OCI-LY3 (cell line): ENCODE measurements at regions not wholly inside any gene's neighbourhood (a gene's known extent, or its start where the extent isn't known, plus 50 kb on each side); places are given as distances from the start of the nearest gene placed in this dataset.

ENCODE experiments used
- H2AFZ ChIP-seq: fragments of 200-600, 300-600 bp; shearing (Covaris generic); 2 replicates; pipeline ENCODE4 v1.6.0; 2014; ENCODE audit warnings: antibody characterized with exemption, low read depth, low read length
- H3K27ac ChIP-seq: fragments of 200-600, 300-600 bp; sonication (generic); 2 replicates; pipeline ENCODE4 v1.5.1; 2014; ENCODE audit warnings: mild to moderate bottlenecking, low read length, moderate library complexity, mixed read lengths
- H3K27me3 ChIP-seq: fragments of 200-600, 300-600 bp; sonication (generic); 2 replicates; pipeline ENCODE4 v1.6.1; 2014; ENCODE audit warnings: low read depth, low read length, mixed read lengths
- H3K36me3 ChIP-seq: fragments of 200-600, 300-600 bp; sonication (generic); replicated peaks from 2 replicates; pipeline ENCODE3; 2014; ENCODE audit warnings: low read depth, low read length, mixed read lengths
- H3K4me1 ChIP-seq: fragments of 300-600, 200-600 bp; sonication (generic); 2 replicates; pipeline ENCODE4 v1.6.1; 2014; ENCODE audit warnings: low read length, mixed read lengths
- H3K4me2 ChIP-seq: fragments of 200-600, 300-600 bp; sonication (generic); 2 replicates; pipeline ENCODE4 v1.6.1; 2014; ENCODE audit warnings: low read length, mixed read lengths
- H3K4me3 ChIP-seq: fragments of 300-600, 200-600 bp; sonication (generic); 2 replicates; pipeline ENCODE4 v1.5.1; 2014; ENCODE audit warnings: antibody characterized with exemption, mild to moderate bottlenecking, low read length, moderate library complexity
- H3K79me2 ChIP-seq: fragments of 300-600, 200-600 bp; shearing (Covaris generic); 2 replicates; pipeline ENCODE4 v1.6.1; 2014; ENCODE audit warnings: mild to moderate bottlenecking, low read length, mixed read lengths
- H3K9ac ChIP-seq: fragments of 300-600, 200-600 bp; shearing (Covaris generic); 2 replicates; pipeline ENCODE4 v1.6.0; 2014; ENCODE audit warnings: mild to moderate bottlenecking, low read length, moderate library complexity
- H3K9me3 ChIP-seq: fragments of 200-600, 300-600 bp; shearing (Covaris generic); 2 replicates; pipeline ENCODE4 v1.6.1; 2014; ENCODE audit warnings: low read length, mixed read lengths; ENCODE audit not compliant: insufficient read depth
- H4K20me1 ChIP-seq: fragments of 200-600, 300-600 bp; sonication (generic); 2 replicates; pipeline ENCODE4 v1.6.1; 2016; ENCODE audit warnings: low read length, mixed read lengths; ENCODE audit not compliant: insufficient read depth
- EZH2phosphoT487 ChIP-seq: fragments of 200-600 bp; shearing (Covaris generic); IDR thresholded peaks from 2 replicates; pipeline ENCODE4 v1.6.1; 2018; ENCODE audit warnings: antibody characterized with exemption, mixed run types, low read depth
- TF ChIP-seq, protein P1 (sequence below): fragments of 200-600, 300-600 bp; sonication (generic); IDR thresholded peaks from 2 replicates; pipeline ENCODE4 v1.5.1; 2014; ENCODE audit warnings: antibody characterized with exemption, low read length, low read depth

DNA sequence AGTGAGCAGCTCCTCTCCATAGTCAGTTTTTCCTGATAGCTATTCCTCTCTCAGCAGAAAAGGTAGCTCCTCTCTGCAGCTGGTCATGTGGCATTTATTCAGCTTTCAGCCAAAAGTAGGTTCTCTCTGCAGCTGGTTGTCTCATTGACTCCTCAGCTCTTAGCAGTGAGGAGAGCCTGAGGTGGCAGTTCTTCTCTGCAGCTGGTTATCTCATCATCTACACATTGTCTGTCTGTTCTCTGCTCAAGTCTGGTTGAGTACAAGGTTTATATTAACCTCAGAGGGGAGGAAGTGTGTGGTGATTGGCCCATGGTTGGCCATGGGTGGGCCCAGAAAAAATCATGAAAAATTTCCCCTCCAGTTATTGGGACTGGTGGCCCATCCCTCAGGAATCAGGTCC lies 338.3 kb downstream of the KDM5D start:
- H3K79me2 ChIP-seq: no peaks in the 10 kb centered on the region
- no peak overlapping the region for H3K27ac ChIP-seq
- no peak overlapping the region for H3K9ac ChIP-seq
- no peaks in the 10 kb centered on the region for H3K4me1 ChIP-seq
- H2AFZ ChIP-seq: no peak overlapping the region
- TF ChIP-seq, protein P1, sequence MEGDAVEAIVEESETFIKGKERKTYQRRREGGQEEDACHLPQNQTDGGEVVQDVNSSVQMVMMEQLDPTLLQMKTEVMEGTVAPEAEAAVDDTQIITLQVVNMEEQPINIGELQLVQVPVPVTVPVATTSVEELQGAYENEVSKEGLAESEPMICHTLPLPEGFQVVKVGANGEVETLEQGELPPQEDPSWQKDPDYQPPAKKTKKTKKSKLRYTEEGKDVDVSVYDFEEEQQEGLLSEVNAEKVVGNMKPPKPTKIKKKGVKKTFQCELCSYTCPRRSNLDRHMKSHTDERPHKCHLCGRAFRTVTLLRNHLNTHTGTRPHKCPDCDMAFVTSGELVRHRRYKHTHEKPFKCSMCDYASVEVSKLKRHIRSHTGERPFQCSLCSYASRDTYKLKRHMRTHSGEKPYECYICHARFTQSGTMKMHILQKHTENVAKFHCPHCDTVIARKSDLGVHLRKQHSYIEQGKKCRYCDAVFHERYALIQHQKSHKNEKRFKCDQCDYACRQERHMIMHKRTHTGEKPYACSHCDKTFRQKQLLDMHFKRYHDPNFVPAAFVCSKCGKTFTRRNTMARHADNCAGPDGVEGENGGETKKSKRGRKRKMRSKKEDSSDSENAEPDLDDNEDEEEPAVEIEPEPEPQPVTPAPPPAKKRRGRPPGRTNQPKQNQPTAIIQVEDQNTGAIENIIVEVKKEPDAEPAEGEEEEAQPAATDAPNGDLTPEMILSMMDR: no peak
- no peak for TF ChIP-seq EZH2phosphoT487
- H3K9me3 ChIP-seq: no peaks in the 10 kb centered on the region
- no peaks in the 10 kb centered on the region for H3K27me3 ChIP-seq
- H3K4me2 ChIP-seq: no peak overlapping the region
- no peaks in the 10 kb centered on the region for H3K36me3 ChIP-seq
- no peak overlapping the region for H3K4me3 ChIP-seq
- no peaks in the 10 kb centered on the region for H4K20me1 ChIP-seq

DNA sequence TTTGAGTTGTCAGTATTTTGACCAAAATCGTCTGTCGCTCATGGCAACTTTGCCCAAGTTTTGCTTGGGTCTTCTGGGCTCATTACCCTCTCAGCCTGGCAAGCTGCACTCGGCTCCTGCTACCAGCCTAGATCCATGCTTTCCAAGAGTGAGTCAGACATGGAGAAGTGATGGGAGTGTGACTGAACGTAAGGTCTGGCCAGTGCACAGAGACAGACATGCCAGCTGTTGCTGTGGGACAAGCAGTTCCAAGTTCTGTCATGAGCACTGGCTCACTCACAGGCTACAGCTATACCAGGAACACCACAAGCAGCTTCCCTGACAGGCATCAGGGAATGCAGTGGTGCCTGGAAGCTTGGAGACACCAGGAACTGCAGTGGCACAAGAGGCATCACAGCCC lies 338.9 kb downstream of the KDM5D start:
- no peak for TF ChIP-seq EZH2phosphoT487
- TF ChIP-seq, protein P1: no peak
- H3K4me3 ChIP-seq: no peak overlapping the region
- no peaks in the 10 kb centered on the region for H3K36me3 ChIP-seq
- H3K4me1 ChIP-seq: no peaks in the 10 kb centered on the region
- H3K4me2 ChIP-seq: no peak overlapping the region
- H3K9me3 ChIP-seq: no peaks in the 10 kb centered on the region
- H3K27me3 ChIP-seq: no peaks in the 10 kb centered on the region
- no peak overlapping the region for H3K9ac ChIP-seq
- H4K20me1 ChIP-seq: no peaks in the 10 kb centered on the region
- no peak overlapping the region for H3K27ac ChIP-seq
- H3K79me2 ChIP-seq: no peaks in the 10 kb centered on the region
- H2AFZ ChIP-seq: no peak overlapping the region

DNA sequence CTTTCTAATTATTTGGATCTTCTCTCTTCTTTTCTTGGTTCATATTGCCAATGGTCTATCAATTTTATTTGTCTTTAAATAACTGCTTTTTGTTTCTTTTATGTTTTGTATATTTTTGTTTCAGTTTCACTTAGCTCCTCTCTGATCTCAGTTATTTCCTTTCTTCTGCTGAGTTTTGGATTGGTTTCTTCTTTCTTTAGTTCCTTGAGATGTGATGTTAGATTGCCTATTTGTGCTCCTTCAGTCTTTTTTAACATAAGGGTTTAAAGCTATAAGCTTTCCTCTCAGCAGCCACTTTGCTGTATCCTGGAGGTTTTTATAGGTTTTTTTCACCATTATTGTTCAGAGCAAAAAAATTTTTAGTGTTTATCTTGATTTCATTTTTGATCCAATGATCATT lies 351.6 kb downstream of the KDM5D start:
- Histone ChIP-seq H2AFZ (no peak overlapping the region), H3K27ac (no peak overlapping the region), H4K20me1 (no peaks in the 10 kb centered on the region), H3K4me2 (no peak overlapping the region), H3K27me3 (no peaks in the 10 kb centered on the region), H3K9ac (no peak overlapping the region), H3K9me3 (no peaks in the 10 kb centered on the region), H3K4me3 (no peak overlapping the region), H3K79me2 (no peaks in the 10 kb centered on the region), H3K36me3 (no peaks in the 10 kb centered on the region), H3K4me1 (no peaks in the 10 kb centered on the region)
- TF ChIP-seq, protein P1: no peak
- TF ChIP-seq EZH2phosphoT487: no peak

DNA sequence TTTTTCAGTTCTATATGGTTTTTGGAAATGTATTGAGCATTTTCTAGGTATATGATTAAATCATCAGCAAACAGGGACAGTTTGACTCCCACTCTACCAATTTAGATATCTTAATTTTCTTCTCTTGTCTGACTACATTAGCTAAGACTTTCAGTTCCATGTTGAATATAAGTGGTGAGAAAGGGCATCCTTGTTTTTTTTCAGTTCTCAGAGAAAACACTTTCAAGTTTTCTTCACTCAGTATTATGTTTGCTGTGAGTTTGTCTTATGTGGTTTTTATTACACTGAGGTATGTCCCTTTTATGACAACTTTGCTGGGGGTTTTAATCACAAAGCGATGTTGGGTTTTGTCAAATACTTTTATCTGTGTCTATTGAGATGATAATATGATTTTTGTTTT lies 352.6 kb downstream of the KDM5D start:
- H3K9me3 ChIP-seq: no peaks in the 10 kb centered on the region
- H3K4me3 ChIP-seq: no peak overlapping the region
- no peak overlapping the region for H3K27ac ChIP-seq
- TF ChIP-seq EZH2phosphoT487: no peak
- TF ChIP-seq, protein P1: no peak
- no peak overlapping the region for H3K4me2 ChIP-seq
- H3K9ac ChIP-seq: no peak overlapping the region
- no peaks in the 10 kb centered on the region for H3K79me2 ChIP-seq
- H2AFZ ChIP-seq: no peak overlapping the region
- H3K27me3 ChIP-seq: no peaks in the 10 kb centered on the region
- H3K36me3 ChIP-seq: no peaks in the 10 kb centered on the region
- no peaks in the 10 kb centered on the region for H3K4me1 ChIP-seq
- H4K20me1 ChIP-seq: no peaks in the 10 kb centered on the region
